OCI-LY7 (cell line): ENCODE measurements at regions not wholly inside any gene's neighbourhood (a gene's known extent, or its start where the extent isn't known, plus 50 kb on each side); places are given as distances from the start of the nearest gene placed in this dataset.

Experiments used
- BruUV-seq: library from RNA; stranded (reverse); fragments of 400-500 nt; replicated peaks from 2 replicates; lab custom pipeline; 2021; lab: Mats Ljungman, UMichigan
- CTCF ChIA-PET: fragments of 300-600 bp; sonication (Branson Sonifier 250); formaldehyde crosslinking; loops from one replicate; lab custom pipeline; 2022; ENCODE audit warnings: antibody characterized with exemption; ENCODE audit not compliant: unreplicated experiment; lab: Charles Lee
- POLR2A ChIA-PET: fragments of 300-600 bp; sonication (Branson Sonifier 250); formaldehyde crosslinking; loops from one replicate; lab custom pipeline; 2022; ENCODE audit warnings: antibody characterized with exemption; lab: Charles Lee
- DNase-seq: peaks from one replicate; pipeline ENCODE4 v3.0.0-alpha.2; 2015; ENCODE audit warnings: low spot score
- H2AFZ ChIP-seq: fragments of 200-600 bp; sonication (generic), shearing (Covaris generic); 2 replicates; pipeline ENCODE4 v1.6.1; 2014; ENCODE audit warnings: mild to moderate bottlenecking, antibody characterized with exemption, low read length, moderate library complexity
- H3K27ac ChIP-seq: fragments of 200-600 bp; sonication (generic); 2 replicates; pipeline ENCODE4 v1.5.1; 2014; ENCODE audit warnings: mixed run types, low read depth, mild to moderate bottlenecking, moderate library complexity, low read length, inconsistent platforms; ENCODE audit not compliant: poor library complexity, severe bottlenecking
- H3K36me3 ChIP-seq: fragments of 200-600 bp; sonication (generic); 2 replicates; pipeline ENCODE4 v1.6.1; 2014; ENCODE audit warnings: mild to moderate bottlenecking, antibody characterized with exemption, low read length, moderate library complexity, mixed read lengths; ENCODE audit not compliant: insufficient read depth
- H3K4me1 ChIP-seq: fragments of 200-600 bp; sonication (generic); 2 replicates; pipeline ENCODE4 v1.5.1; 2014; ENCODE audit warnings: mild to moderate bottlenecking, low read length; ENCODE audit not compliant: insufficient read depth, poor library complexity, severe bottlenecking
- H3K4me2 ChIP-seq: fragments of 200-600 bp; sonication (generic); 2 replicates; pipeline ENCODE4 v1.6.1; 2014; ENCODE audit warnings: mild to moderate bottlenecking, low read length
- H3K4me3 ChIP-seq: fragments of 200-600 bp; sonication (generic); 2 replicates; pipeline ENCODE4 v1.5.1; 2014; ENCODE audit warnings: mild to moderate bottlenecking, low read depth, low read length; ENCODE audit not compliant: poor library complexity, severe bottlenecking
- H3K79me2 ChIP-seq: fragments of 200-600 bp; sonication (generic); 2 replicates; pipeline ENCODE4 v1.6.1; 2016; ENCODE audit warnings: low read depth, mild to moderate bottlenecking, low read length, moderate library complexity, mixed read lengths; ENCODE audit not compliant: insufficient read depth
- H3K9me2 ChIP-seq: fragments of 200-600 bp; sonication (generic); 2 replicates; pipeline ENCODE4 v1.6.1; 2016; ENCODE audit warnings: mild to moderate bottlenecking, low read length, mixed read lengths; ENCODE audit not compliant: insufficient read depth
- H3K9me3 ChIP-seq: fragments of 200-600 bp; sonication (generic); 2 replicates; pipeline ENCODE4 v1.6.1; 2014; ENCODE audit warnings: mild to moderate bottlenecking, mixed run types, low read length, mixed read lengths
- H4K20me1 ChIP-seq: fragments of 200-600 bp; sonication (generic); 2 replicates; pipeline ENCODE4 v1.6.1; 2014; ENCODE audit warnings: mild to moderate bottlenecking, antibody characterized with exemption, low read length, moderate library complexity, mixed read lengths; ENCODE audit not compliant: insufficient read depth
- CTCF ChIP-seq: fragments of 200-600 bp; sonication (generic); conservative IDR thresholded peaks from 2 replicates; pipeline ENCODE4 v1.5.1; 2014; ENCODE audit warnings: mild to moderate bottlenecking, antibody characterized with exemption, low read length, moderate library complexity, mixed read lengths
- EZH2phosphoT487 ChIP-seq: fragments of 200-600 bp; sonication (generic); IDR thresholded peaks from 2 replicates; pipeline ENCODE4 v1.6.1; 2018; ENCODE audit warnings: low read depth, borderline replicate concordance, mild to moderate bottlenecking, mixed run types, antibody characterized with exemption, low read length, moderate library complexity, mixed read lengths
- intact Hi-C: fragments of 100-400 bp; cut with micrococcal nuclease; formaldehyde crosslinking; loops from one replicate; pipeline ENCODE4 v1.10.0; 2022; ENCODE audit not compliant: unreplicated experiment

- no peak overlapping the region for H3K27ac ChIP-seq
- no TSS peak for BruUV-seq
- no peak overlapping the region for H2AFZ ChIP-seq
- intact Hi-C loops: no loop called here
- no peaks in the 10 kb centered on the region for H3K36me3 ChIP-seq
- no peak for DNase-seq
- no peaks in the 10 kb centered on the region for H3K4me1 ChIP-seq
- no peak overlapping the region for H3K4me2 ChIP-seq
- H3K9me2 ChIP-seq: no peaks in the 10 kb centered on the region
- ChIA-PET CTCF (no interaction called here), POLR2A (interaction anchor here (0.5 kb wide), 1 partner anchor 734 kb away, joined by 3 read pairs; no protein-coding TSS in a partner anchor)
- no peaks in the 10 kb centered on the region for H3K79me2 ChIP-seq
- H3K4me3 ChIP-seq: no peak overlapping the region
- H4K20me1 ChIP-seq: no peaks in the 10 kb centered on the region
- TF ChIP-seq CTCF (no peak), EZH2phosphoT487 (no peak)
- no peaks in the 10 kb centered on the region for H3K9me3 ChIP-seq
These were observed 498.7 kb downstream of the CNTN6 start for GRCh38 chr3:1591327-1592028.

GRCh38 chr3:1594940-1595339 lies 502.1 kb downstream of the CNTN6 start:
- no peak for DNase-seq
- H3K4me2 ChIP-seq: no peak overlapping the region
- TF ChIP-seq EZH2phosphoT487 (no peak), CTCF (no peak)
- no peaks in the 10 kb centered on the region for H3K4me1 ChIP-seq
- ChIA-PET POLR2A (no interaction called here), CTCF (no interaction called here)
- no peaks in the 10 kb centered on the region for H3K36me3 ChIP-seq
- H3K4me3 ChIP-seq: no peak overlapping the region
- H3K79me2 ChIP-seq: no peaks in the 10 kb centered on the region
- no peaks in the 10 kb centered on the region for H3K9me2 ChIP-seq
- intact Hi-C loops: no loop called here
- no peak overlapping the region for H2AFZ ChIP-seq
- BruUV-seq: no TSS peak
- no peaks in the 10 kb centered on the region for H3K9me3 ChIP-seq
- H4K20me1 ChIP-seq: no peaks in the 10 kb centered on the region
- H3K27ac ChIP-seq: no peak overlapping the region

GRCh38 chr3:1600206-1600605 lies 498.5 kb upstream of the CNTN4 start:
- Histone ChIP-seq H3K4me1 (no peaks in the 10 kb centered on the region), H3K79me2 (no peaks in the 10 kb centered on the region), H3K36me3 (no peaks in the 10 kb centered on the region), H3K4me3 (no peak overlapping the region), H3K27ac (no peak overlapping the region), H4K20me1 (no peaks in the 10 kb centered on the region), H3K9me3 (no peaks in the 10 kb centered on the region), H3K4me2 (no peak overlapping the region), H3K9me2 (no peaks in the 10 kb centered on the region), H2AFZ (no peak overlapping the region)
- CTCF ChIA-PET: no interaction called here
- no TSS peak for BruUV-seq
- TF ChIP-seq EZH2phosphoT487: no peak
- no peak for TF ChIP-seq CTCF
- intact Hi-C loops: no loop called here
- no peak for DNase-seq
- POLR2A ChIA-PET: interaction anchor here (0.7 kb wide), 1 partner anchor 1452 kb away, joined by 3 read pairs; no protein-coding TSS in a partner anchor
